ENCODE measurements at regions not wholly inside any gene's neighbourhood (a gene's known extent, or its start where the extent isn't known, plus 50 kb on each side); places are given as distances from the start of the nearest gene placed in this dataset.

GRCh38 chr14:42527141-42527540, 920.5 kb downstream of the LRFN5 start:
- H3K4me3 ChIP-seq (replicated peaks in 1 of 3; ENCODE audit: insufficient read depth in 1 of 3, low read depth in 1 of 3, low read length in 3 of 3) = no peak overlapping the region
- BruUV-seq (replicated peaks) = no TSS peak
- H3K36me3 ChIP-seq (ENCODE audit: control insufficient read depth in 2 of 2, extremely low read depth in 1 of 2, insufficient read depth in 2 of 2, low read length in 2 of 2) = no peaks in the 10 kb centered on the region
- TF ChIP-seq FOS (IDR thresholded peaks at IDR 0.05; ENCODE audit: borderline replicate concordance, insufficient read depth, low read length) = no peak
- no peak for TF ChIP-seq EZH2 (IDR thresholded peaks at IDR 0.05; ENCODE audit: borderline replicate concordance, low read depth, low read length, severe bottlenecking)
- no peak for TF ChIP-seq MYC (IDR thresholded peaks at IDR 0.05; ENCODE audit: low read depth, low read length)
- TF ChIP-seq POLR2AphosphoS5 (IDR thresholded peaks at IDR 0.05; ENCODE audit: insufficient read depth, low read depth, low read length) = no peak
- TF ChIP-seq MAX (IDR thresholded peaks at IDR 0.05; ENCODE audit: insufficient read depth, insufficient read length) = no peak
- no peak for TF ChIP-seq CTCF (IDR thresholded peaks at IDR 0.05; ENCODE audit: extremely low read depth in 1 of 2, insufficient read depth in 1 of 2, low read depth in 1 of 2, low read length in 2 of 2)
- no peak for TF ChIP-seq POLR2A (IDR thresholded peaks at IDR 0.05; ENCODE audit: low read depth, low read length)
- no peak for TF ChIP-seq GATA2 (IDR thresholded peaks at IDR 0.05; ENCODE audit: insufficient read depth, insufficient read length, low read depth, low read length)
- TF ChIP-seq JUN (IDR thresholded peaks at IDR 0.05; ENCODE audit: borderline replicate concordance, insufficient read depth, insufficient read length, low read depth) = no peak
- FAIRE-seq = no peak
- no peaks in the 10 kb centered on the region for H3K27me3 ChIP-seq (ENCODE audit: control insufficient read depth in 2 of 2, insufficient read depth in 2 of 2, low read length in 2 of 2)
- ChIA-PET CTCF (no interaction called here), POLR2A (no interaction called here)
- H3K27ac ChIP-seq (ENCODE audit: insufficient read depth, low read depth, low read length) = no peak overlapping the region
- no peak overlapping the region for H3K9ac ChIP-seq (replicated peaks; ENCODE audit: extremely low read depth, insufficient read depth, low read length)
- no peaks in the 10 kb centered on the region for H3K9me1 ChIP-seq (replicated peaks; ENCODE audit: control insufficient read depth, extremely low read depth, insufficient read depth, low read length)
- no peaks in the 10 kb centered on the region for H3K4me1 ChIP-seq (ENCODE audit: control insufficient read depth, extremely low read depth, insufficient read depth, low read length)
- dilution Hi-C loops (cut with MboI; ENCODE audit: extremely low pct_ligation_motif_present, low sequenced_read_pairs) (no loop called here), intact Hi-C loops (cut with micrococcal nuclease) (no loop called here)
- no peak for DNase-seq (ENCODE audit: low read depth, low spot score)
- H3K4me2 ChIP-seq (ENCODE audit: insufficient read depth, low read length) = no peak overlapping the region
- no peak overlapping the region for H2AFZ ChIP-seq (ENCODE audit: low read depth, low read length)
- no peaks in the 10 kb centered on the region for H4K20me1 ChIP-seq (replicated peaks; ENCODE audit: control insufficient read depth, extremely low read depth, insufficient read depth, low read length)
- H3K9me3 ChIP-seq (replicated peaks; ENCODE audit: control insufficient read depth, insufficient read depth, low read length) = peaks cover 3% of the 10 kb centered on the region
- H3K79me2 ChIP-seq (ENCODE audit: control insufficient read depth, insufficient read depth, low read length) = no peaks in the 10 kb centered on the region

Data from endothelial cell of umbilical vein (primary cell).